HCT116 (cell line): ENCODE measurements at regions not wholly inside any gene's neighbourhood (a gene's known extent, or its start where the extent isn't known, plus 50 kb on each side); places are given as distances from the start of the nearest gene placed in this dataset.

ENCODE experiments used
- ATAC-seq: fragments of 200-7000 bp; cut with Tn5 transposase; 2 replicates; pipeline ENCODE4 v1.9.1; 2020; ENCODE audit warnings: mild to moderate bottlenecking, moderate library complexity
- BruUV-seq: library from RNA; stranded (reverse); fragments of 400-500 nt; replicated peaks from 2 replicates; lab custom pipeline; 2021; lab: Mats Ljungman, UMichigan
- CTCF ChIA-PET: fragments of 300-600 bp; sonication (Branson Sonifier 250); formaldehyde crosslinking; loops from one replicate; lab custom pipeline; 2021; ENCODE audit warnings: antibody characterized with exemption; lab: Charles Lee
- POLR2A ChIA-PET: fragments of 300-600, 350-600 bp; sonication (Branson Sonifier 250); formaldehyde crosslinking; loops from one replicate; lab custom pipeline; 2021; ENCODE audit warnings: antibody characterized with exemption; lab: Charles Lee
- RAD21 ChIA-PET, 2 experiments: fragments of 300-600 bp; sonication (Branson Sonifier 250); formaldehyde crosslinking; loops; one replicate each; lab custom pipeline; 2023; ENCODE audit warnings: low total read pairs in 2 of 2; ENCODE audit not compliant: uncharacterized antibody in 2 of 2, unreplicated experiment in 2 of 2, low non-redundant PET in 1 of 2; lab: Charles Lee
- DNase-seq: peaks from one replicate; pipeline ENCODE4 v3.0.0-alpha.2; 2010; ENCODE audit warnings: low read depth, low spot score
- H2AFZ ChIP-seq: fragments of 200-600 bp; shearing (Covaris generic), sonication (generic); 2 replicates; pipeline ENCODE4 v1.6.1; 2017; ENCODE audit warnings: low read depth, mixed run types, mixed read lengths, antibody characterized with exemption, low read length; ENCODE audit not compliant: poor library complexity, severe bottlenecking
- H3K27ac ChIP-seq: 2 replicates; pipeline ENCODE4 v1.5.1; 2012; ENCODE audit warnings: low read depth, low read length
- H3K27me3 ChIP-seq: fragments of 200-600 bp; sonication (generic); 2 replicates; pipeline ENCODE4 v1.6.1; 2016; ENCODE audit warnings: mixed run types, low read length, mixed read lengths; ENCODE audit not compliant: insufficient read depth
- H3K36me3 ChIP-seq, 2 experiments: fragments of 200-500 bp in 1 of 2; fragments of 200-600 bp in 1 of 2; sonication (Bioruptor generic) in 1 of 2; sonication (generic) in 1 of 2; 2 replicates each; pipeline versions ENCODE4 v1.5.1 to v1.6.1; 2014 to 2016; ENCODE audit warnings: low read length in 2 of 2, inconsistent platforms in 1 of 2, mixed read lengths in 1 of 2, mixed run types in 1 of 2; ENCODE audit not compliant: insufficient read depth in 2 of 2, control insufficient read depth in 1 of 2
- H3K4me1 ChIP-seq, 2 experiments: fragments of 200-600 bp in 1 of 2; sonication (generic) in 1 of 2; 2 replicates each; pipeline versions ENCODE4 v1.5.1 to v1.6.1; 2012 to 2017; ENCODE audit warnings: low read length in 2 of 2, inconsistent platforms in 1 of 2, mild to moderate bottlenecking in 1 of 2, mixed read lengths in 1 of 2, mixed run types in 1 of 2, moderate library complexity in 1 of 2; ENCODE audit not compliant: insufficient read depth in 2 of 2, control insufficient read depth in 1 of 2
- H3K4me2 ChIP-seq: fragments of 200-600 bp; sonication (generic); 2 replicates; pipeline ENCODE4 v1.6.1; 2017; ENCODE audit warnings: mixed run types, low read length, mixed read lengths
- H3K4me3 ChIP-seq, 2 experiments: fragments of 200-600 bp in 1 of 2; sonication (generic) in 1 of 2; replicated peaks in 1 of 2; 2 replicates each; pipeline ENCODE4 v1.5.1; 2011 to 2016; ENCODE audit warnings: low read length in 2 of 2, control low read depth in 1 of 2, low read depth in 1 of 2, mild to moderate bottlenecking in 1 of 2, mixed read lengths in 1 of 2, mixed run types in 1 of 2
- H3K79me2 ChIP-seq: fragments of 200-600 bp; sonication (generic); 2 replicates; pipeline ENCODE4 v1.6.1; 2017; ENCODE audit warnings: mild to moderate bottlenecking, mixed run types, low read length, moderate library complexity, mixed read lengths; ENCODE audit not compliant: insufficient read depth
- H3K9ac ChIP-seq: fragments of 200-600 bp; sonication (generic); 2 replicates; pipeline ENCODE4 v1.6.1; 2016; ENCODE audit warnings: low read length, mixed read lengths
- H3K9me2 ChIP-seq: fragments of 200-600 bp; sonication (generic), shearing (Covaris generic); 2 replicates; pipeline ENCODE4 v1.6.1; 2017; ENCODE audit warnings: mixed run types, mild to moderate bottlenecking, moderate library complexity; ENCODE audit not compliant: insufficient read depth
- H3K9me3 ChIP-seq, 2 experiments: fragments of 200-500 bp in 1 of 2; fragments of 200-600 bp in 1 of 2; sonication (Bioruptor generic) in 1 of 2; sonication (generic) in 1 of 2; 2 replicates each; pipeline ENCODE4 v1.6.1; 2014 to 2017; ENCODE audit warnings: low read length in 2 of 2, mixed read lengths in 2 of 2, inconsistent platforms in 1 of 2, low read depth in 1 of 2, mild to moderate bottlenecking in 1 of 2, mixed run types in 1 of 2, moderate library complexity in 1 of 2; ENCODE audit not compliant: control insufficient read depth in 1 of 2, insufficient read depth in 1 of 2
- H4K20me1 ChIP-seq: fragments of 200-600 bp; sonication (generic), shearing (Covaris generic); 2 replicates; pipeline ENCODE4 v1.6.1; 2017; ENCODE audit warnings: mixed run types, mild to moderate bottlenecking, moderate library complexity; ENCODE audit not compliant: insufficient read depth
- CBX3 ChIP-seq: IDR thresholded peaks from 2 replicates; pipeline ENCODE4 v1.6.1; 2012; ENCODE audit warnings: low read depth
- CTCF ChIP-seq, 3 experiments: fragments of 200-600 bp in 1 of 3; sonication (generic) in 1 of 3; IDR thresholded peaks in 2 of 3; conservative IDR thresholded peaks in 1 of 3; 2 replicates each; pipeline ENCODE4 v1.5.1; 2012 to 2017; ENCODE audit warnings: low read depth in 2 of 3, low read length in 2 of 3, antibody characterized with exemption in 1 of 3, borderline replicate concordance in 1 of 3, control low read depth in 1 of 3, mild to moderate bottlenecking in 1 of 3, mixed read lengths in 1 of 3, mixed run types in 1 of 3, moderate library complexity in 1 of 3; ENCODE audit not compliant: insufficient read depth in 1 of 3
- EZH2 ChIP-seq: fragments of 200-600 bp; sonication (generic); IDR thresholded peaks from 2 replicates; pipeline ENCODE4 v1.6.1; 2017; ENCODE audit warnings: antibody characterized with exemption, mixed run types
- MAX ChIP-seq: IDR thresholded peaks from 2 replicates; pipeline ENCODE4 v1.6.1; 2012
- POLR2A ChIP-seq: IDR thresholded peaks from 2 replicates; pipeline ENCODE4 v1.7.0; 2011; ENCODE audit warnings: borderline replicate concordance; ENCODE audit not compliant: insufficient read depth, insufficient read length; ENCODE audit errors: extremely low read depth
- SIN3A ChIP-seq: IDR thresholded peaks from 2 replicates; pipeline ENCODE4 v1.6.1; 2012; ENCODE audit warnings: low read depth
- TCF7L2 ChIP-seq: IDR thresholded peaks from 2 replicates; pipeline ENCODE4 v1.7.0; 2011; ENCODE audit warnings: borderline replicate concordance, inconsistent platforms; ENCODE audit not compliant: insufficient read depth, insufficient read length; ENCODE audit errors: extremely low read depth
- YY1 ChIP-seq: IDR thresholded peaks from 2 replicates; pipeline ENCODE4 v1.6.1; 2011; ENCODE audit warnings: low read length, low read depth, moderate library complexity, mild to moderate bottlenecking; ENCODE audit not compliant: insufficient replicate concordance; ENCODE audit errors: extremely low read depth
- ZFX ChIP-seq: fragments of 450-650 bp; IDR thresholded peaks from 2 replicates; pipeline ENCODE4 v1.6.1; 2017
- intact Hi-C: fragments of 100-400 bp; cut with micrococcal nuclease; formaldehyde crosslinking; loops from 2 replicates; pipeline ENCODE4 v1.10.0; 2022

GRCh38 chr20:12821249-12821648 is 187.5 kb upstream of the SPTLC3 start:
- no peak for ATAC-seq
- DNase-seq, result no peak
- POLR2A ChIA-PET, result no interaction called here

More at GRCh38 chr20:12821249-12821648, 187.5 kb upstream of the SPTLC3 start:
- Histone ChIP-seq H3K27ac (no peak overlapping the region), H3K27me3 (no peaks in the 10 kb centered on the region), H3K9me2 (no peaks in the 10 kb centered on the region), H3K79me2 (no peaks in the 10 kb centered on the region)
- intact Hi-C loops, result no loop called here
- RAD21 ChIA-PET, result no interaction called here
- CTCF ChIA-PET, result no interaction called here
- no TSS peak for BruUV-seq
- TF ChIP-seq SIN3A (no peak), MAX (no peak), EZH2 (no peak), YY1 (no peak), CTCF (IDR thresholded peaks at IDR 0.05 in 2 of 3, conservative IDR thresholded peaks at IDR 0.05 in 1 of 3; ENCODE audit: borderline replicate concordance in 1 of 3, insufficient read depth in 1 of 3, low read depth in 2 of 3, low read length in 2 of 3) (no peak), TCF7L2 (no peak), POLR2A (no peak), CBX3 (no peak), ZFX (no peak)
- TF ChIP-seq, all 23 proteins: peak for 0
- Histone ChIP-seq H3K9me3 (peaks cover 0 to 14% of the 10 kb centered on the region in 2 experiments; a peak in 2 of 4 replicates), H3K4me3 (no peak overlapping the region), H3K4me1 (no peaks in the 10 kb centered on the region), H3K9ac (no peak overlapping the region), H3K36me3 (no peaks in the 10 kb centered on the region), H3K4me2 (no peak overlapping the region), H2AFZ (no peak overlapping the region), H4K20me1 (no peaks in the 10 kb centered on the region)
